ENCODE measurements at regions not wholly inside any gene's neighbourhood (a gene's known extent, or its start where the extent isn't known, plus 50 kb on each side); places are given as distances from the start of the nearest gene placed in this dataset.
A peak's percentile ranks its signal among the peaks of the same experiment; 100 is the strongest.

- intact Hi-C loops (cut with DNase I): no loop called here
- DNase-seq (ENCODE audit: low spot score) (no peak), ATAC-seq (no peak)
These were observed 90.5 kb upstream of the JAK1 start for GRCh38 chr1:65056866-65057265.

DNA sequence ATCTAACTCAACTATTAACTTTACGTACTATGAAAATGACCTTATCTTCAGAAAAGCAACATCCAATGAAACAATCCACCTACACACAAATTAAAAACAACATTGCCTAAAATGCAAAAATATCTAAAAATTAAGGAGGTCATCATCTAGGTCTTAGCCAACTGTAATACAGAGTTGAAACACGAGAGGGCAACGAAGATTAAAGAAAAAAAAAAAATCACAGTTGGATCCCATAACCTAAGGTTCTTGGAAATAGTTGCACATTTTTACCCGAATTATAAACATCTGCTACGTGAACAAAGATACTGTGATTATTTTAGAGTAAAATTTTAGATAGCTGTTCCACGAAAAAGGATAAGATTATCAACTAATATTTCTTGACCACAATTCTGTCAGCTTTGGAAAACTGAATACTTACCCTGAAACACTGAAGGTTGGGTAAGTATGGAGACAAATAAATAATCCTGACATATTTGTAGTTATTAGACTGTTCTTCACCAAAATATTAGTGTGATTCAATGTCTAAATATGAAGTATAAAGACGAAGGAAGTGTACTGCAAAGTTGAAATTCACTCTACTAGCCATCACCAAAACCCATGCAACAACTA, 88.0 kb upstream of the AK4 start:
- ATAC-seq (peak; percentile 61), DNase-seq (ENCODE audit: low spot score) (no peak)
- intact Hi-C loops (cut with DNase I): loop anchor here (10.0 kb wide), 1 partner anchor 95 kb away; the partner anchor contains the start of gene JAK1

DNA sequence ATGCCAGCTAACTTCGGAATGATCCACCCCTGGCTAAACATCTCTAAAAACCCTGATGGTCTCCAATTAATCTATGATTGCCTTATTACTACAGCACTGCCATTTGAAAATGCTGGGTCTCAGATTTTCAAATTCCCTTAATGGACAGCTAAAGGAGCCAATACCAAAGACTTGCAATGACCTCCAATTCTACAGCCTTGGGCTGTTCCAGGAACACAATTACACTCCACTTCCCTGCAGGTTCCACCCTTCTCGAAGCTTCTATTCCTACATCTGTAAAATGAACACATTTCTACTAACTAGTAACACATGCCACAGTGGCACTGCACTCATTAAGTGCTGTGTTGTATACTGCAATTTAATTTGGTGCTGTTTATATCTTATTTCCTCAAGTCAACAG, 85.7 kb upstream of the AK4 start:
- DNase-seq (ENCODE audit: low spot score): no peak
- intact Hi-C loops (cut with DNase I): loop anchor here (10.0 kb wide), 1 partner anchor 98 kb away; the partner anchor contains the start of gene JAK1
- ATAC-seq: no peak

- intact Hi-C loops (cut with DNase I): loop anchor here (10.0 kb wide), 1 partner anchor 98 kb away; the partner anchor contains the start of gene JAK1
- DNase-seq (ENCODE audit: low spot score): no peak
- no peak for ATAC-seq
These were observed 85.0 kb upstream of the AK4 start for GRCh38 chr1:65063025-65063424.

GRCh38 chr1:65064981-65065380, 83.0 kb upstream of the AK4 start:
- DNase-seq (ENCODE audit: low spot score) (no peak), ATAC-seq (no peak)
- intact Hi-C loops (cut with DNase I): loop anchor here (5.0 to 10.0 kb wide), 2 partner anchors 100 to 142 kb away; partner anchors contain the start of gene JAK1

GRCh38 chr1:65065524-65066418, 82.2 kb upstream of the AK4 start:
- intact Hi-C loops (cut with DNase I): loop anchor here (5.0 to 10.0 kb wide), 2 partner anchors 101 to 142 kb away; partner anchors contain the start of gene JAK1
- peak; percentile 14 for ATAC-seq
- peak; percentile 74 for DNase-seq (ENCODE audit: low spot score)

GRCh38 chr1:65066419-65066765, 81.6 kb upstream of the AK4 start:
- no peak for DNase-seq (ENCODE audit: low spot score)
- ATAC-seq: no peak
- intact Hi-C loops (cut with DNase I): loop anchor here (5.0 to 10.0 kb wide), 2 partner anchors 102 to 141 kb away; partner anchors contain the start of gene JAK1

DNA sequence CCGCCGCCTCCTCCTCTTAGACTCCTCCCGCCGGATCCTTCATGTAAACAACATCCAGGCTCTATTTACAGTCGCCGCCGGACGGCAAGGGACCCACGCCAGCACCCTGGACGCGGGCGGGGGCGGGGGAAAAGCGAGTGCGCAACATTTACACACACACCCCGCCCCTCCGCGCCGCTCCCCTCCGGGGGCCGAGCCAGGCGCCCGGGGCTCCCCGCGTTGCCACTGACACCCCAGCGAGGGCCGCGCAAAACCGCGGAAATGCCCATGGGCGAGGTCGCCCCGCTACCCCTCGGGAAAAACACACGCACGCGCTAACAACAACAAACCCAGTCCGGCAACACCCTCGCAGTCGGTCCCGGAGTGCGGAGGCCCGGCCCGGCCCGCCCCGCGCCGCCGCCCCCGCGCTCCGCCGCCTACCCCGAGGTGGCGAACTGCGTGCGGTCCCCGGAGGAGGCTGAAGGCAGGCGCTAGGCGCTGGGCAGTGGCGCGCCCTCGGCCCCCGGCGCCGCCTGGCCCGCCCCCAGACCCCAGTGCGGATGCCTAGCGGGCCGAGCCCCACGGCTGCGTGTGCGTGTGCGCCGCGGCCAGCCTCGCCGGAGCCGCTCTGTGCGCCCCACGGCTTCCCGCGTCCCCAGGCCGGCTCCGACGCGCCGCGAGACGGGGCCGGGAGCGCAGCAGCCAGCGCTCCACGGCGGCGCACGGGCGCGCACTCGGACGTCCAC, 81.1 kb upstream of the AK4 start:
- ATAC-seq (peak; percentile 93), DNase-seq (ENCODE audit: low spot score) (peak; percentile 96)
- intact Hi-C loops (cut with DNase I): loop anchor here (5.0 to 10.0 kb wide), 2 partner anchors 102 to 140 kb away; partner anchors contain the start of gene JAK1

DNA sequence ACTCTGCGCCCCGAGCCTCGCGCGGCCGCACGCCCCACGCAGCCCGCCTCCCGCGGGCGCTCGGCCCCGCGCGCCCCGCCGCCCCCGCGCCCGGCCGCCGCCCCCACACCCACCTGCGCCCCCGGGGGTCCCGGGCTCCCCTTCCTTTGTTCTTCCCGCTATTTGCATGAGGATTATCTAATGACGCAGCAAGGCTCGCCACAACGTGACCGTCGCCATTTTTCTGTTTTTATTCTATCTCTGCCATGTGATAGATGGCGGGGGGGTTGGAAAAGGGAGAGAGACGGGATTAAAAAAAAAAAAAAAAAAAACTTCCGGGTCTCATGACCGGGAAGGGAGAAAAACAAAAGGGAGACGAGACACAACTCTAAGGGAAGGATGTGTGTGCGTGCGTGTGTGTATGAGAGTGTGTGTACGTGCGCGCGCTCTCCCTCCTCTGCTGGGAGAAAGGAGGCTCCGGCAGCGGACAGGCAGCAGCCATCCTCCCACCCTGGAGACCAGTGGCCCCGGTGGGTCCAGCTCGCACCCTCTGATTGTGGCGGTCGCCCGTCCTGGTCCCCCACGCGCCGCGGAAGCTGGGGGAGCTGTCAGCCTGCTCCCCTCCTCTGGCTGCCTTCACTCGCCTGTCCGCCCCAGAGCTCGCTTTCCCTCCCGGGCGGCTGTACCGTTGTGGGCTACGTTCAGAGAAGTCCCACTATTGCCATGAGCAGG, 80.4 kb upstream of the AK4 start:
- peak; percentile 68 for ATAC-seq
- intact Hi-C loops (cut with DNase I): loop anchor here (5.0 to 10.0 kb wide), 2 partner anchors 103 to 140 kb away; partner anchors contain the start of gene JAK1
- DNase-seq (ENCODE audit: low spot score): peak; percentile 84

DNA sequence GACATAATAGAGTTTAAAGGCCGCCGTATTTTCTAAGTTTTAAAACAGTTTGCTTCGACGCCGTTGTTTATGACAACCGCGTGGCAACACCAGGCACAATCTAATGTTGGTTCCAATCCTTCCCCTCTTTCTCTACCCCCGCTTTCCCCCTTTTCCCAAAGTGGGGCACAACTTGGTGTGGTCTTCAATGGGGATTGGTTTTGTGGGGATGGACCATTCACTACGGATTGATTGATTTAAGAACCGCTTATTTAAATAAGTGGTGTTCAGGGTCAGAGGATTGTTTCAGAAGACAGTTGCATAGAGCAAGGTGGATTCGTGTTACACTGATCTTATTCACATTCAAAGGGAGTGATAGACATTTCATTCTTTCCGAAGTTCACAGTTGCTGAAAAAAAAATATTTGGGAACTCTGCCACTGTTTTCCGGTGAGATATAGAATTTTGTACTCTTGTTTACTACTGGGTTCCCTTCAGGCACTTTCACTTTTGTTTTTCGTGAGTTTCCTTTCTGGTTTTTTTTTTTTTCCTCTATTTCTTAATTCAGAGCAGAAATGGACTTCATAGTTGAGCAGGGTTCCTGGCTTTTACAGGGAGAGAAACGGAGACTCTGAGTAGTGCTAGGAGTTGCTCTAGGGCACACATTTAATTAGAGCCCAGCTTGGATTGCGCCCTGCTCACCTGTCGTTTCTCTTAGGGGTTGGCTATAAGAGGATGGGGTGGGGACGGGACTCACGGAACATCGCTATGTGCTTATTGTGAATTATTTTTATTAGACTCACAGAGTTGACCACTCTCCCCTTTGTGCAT, 79.6 kb upstream of the AK4 start:
- DNase-seq (ENCODE audit: low spot score): no peak
- intact Hi-C loops (cut with DNase I): loop anchor here (5.0 to 10.0 kb wide), 2 partner anchors 104 to 139 kb away; partner anchors contain the start of gene JAK1
- ATAC-seq: peak; percentile 5

DNA sequence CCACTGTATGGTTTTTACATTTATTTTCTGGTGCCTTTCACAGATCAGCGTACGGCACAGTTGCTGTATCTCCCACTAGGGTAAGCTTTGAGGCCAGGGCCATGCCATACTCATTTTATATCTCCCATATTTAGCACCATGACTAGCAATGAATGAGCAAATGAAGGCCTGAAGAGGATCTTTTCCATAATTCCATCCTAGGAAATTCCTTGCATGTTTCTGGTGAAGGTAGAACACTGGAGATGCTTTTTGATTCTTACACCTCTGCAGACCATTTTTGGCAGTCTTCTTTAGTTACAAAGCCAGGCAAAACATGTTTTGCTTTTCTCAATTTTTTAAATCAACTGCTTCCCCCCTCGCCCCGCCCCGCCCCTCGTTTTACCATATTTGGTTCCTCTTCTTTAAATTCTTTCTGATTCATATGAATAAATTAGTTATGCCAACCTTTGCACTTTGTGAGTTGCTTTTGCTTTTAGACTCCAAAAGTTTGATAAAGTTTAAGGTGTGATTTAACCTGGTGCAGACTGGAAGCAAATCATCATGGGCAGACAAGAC, 78.9 kb upstream of the AK4 start:
- DNase-seq (ENCODE audit: low spot score) (no peak), ATAC-seq (no peak)
- intact Hi-C loops (cut with DNase I): loop anchor here (5.0 to 10.0 kb wide), 2 partner anchors 104 to 138 kb away; partner anchors contain the start of gene JAK1

GRCh38 chr1:65072845-65073244, 75.2 kb upstream of the AK4 start:
- intact Hi-C loops (cut with DNase I): no loop called here
- no peak for DNase-seq (ENCODE audit: low spot score)
- no peak for ATAC-seq

DNA sequence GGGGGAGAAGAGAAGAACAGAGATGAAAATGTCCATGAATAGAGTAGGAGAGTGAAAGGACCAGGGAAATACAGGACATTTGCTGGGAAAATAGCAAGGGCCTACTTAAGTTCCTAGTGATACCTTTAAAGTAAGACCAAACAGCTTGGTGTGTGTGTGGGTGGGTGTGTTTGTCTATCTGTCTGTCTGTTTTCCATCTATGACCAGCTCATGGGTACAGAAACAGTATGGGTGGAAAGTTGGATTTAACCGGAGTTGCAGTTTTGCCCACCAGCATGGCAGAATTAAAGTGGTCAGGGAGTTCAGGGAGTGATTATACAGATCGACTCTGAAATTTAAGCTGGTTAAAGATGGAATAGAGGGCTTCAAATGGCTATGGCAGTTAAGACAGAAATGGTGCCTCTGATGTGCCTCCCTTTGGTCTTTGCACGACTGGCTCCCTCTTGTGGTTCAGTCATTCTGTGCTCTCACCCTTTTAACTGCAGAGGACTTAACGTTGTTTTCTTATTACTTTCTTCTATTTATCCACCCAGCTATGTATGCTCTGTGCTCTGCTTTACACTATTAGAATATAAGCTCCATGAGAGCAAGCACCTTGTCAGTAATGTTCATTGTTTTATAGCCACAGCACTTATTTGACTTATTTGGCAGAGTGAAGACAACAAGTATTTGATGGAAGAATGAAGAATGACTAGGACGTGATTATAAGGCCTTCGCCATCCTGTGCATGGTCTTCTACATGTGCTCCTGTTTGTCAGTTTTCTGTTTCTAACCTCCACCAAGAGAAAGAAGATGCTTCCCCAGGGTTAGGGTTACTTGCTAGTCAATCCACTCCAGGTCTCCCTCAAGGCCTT, 72.7 kb upstream of the AK4 start:
- ATAC-seq (peak; percentile 89), DNase-seq (ENCODE audit: low spot score) (no peak)
- intact Hi-C loops (cut with DNase I): no loop called here

GRCh38 chr1:65077369-65077768, 70.6 kb upstream of the AK4 start:
- ATAC-seq (no peak), DNase-seq (ENCODE audit: low spot score) (no peak)
- intact Hi-C loops (cut with DNase I): no loop called here

GRCh38 chr1:65079941-65080340, 68.1 kb upstream of the AK4 start:
- intact Hi-C loops (cut with DNase I): no loop called here
- DNase-seq (ENCODE audit: low spot score): no peak
- ATAC-seq: no peak

DNA sequence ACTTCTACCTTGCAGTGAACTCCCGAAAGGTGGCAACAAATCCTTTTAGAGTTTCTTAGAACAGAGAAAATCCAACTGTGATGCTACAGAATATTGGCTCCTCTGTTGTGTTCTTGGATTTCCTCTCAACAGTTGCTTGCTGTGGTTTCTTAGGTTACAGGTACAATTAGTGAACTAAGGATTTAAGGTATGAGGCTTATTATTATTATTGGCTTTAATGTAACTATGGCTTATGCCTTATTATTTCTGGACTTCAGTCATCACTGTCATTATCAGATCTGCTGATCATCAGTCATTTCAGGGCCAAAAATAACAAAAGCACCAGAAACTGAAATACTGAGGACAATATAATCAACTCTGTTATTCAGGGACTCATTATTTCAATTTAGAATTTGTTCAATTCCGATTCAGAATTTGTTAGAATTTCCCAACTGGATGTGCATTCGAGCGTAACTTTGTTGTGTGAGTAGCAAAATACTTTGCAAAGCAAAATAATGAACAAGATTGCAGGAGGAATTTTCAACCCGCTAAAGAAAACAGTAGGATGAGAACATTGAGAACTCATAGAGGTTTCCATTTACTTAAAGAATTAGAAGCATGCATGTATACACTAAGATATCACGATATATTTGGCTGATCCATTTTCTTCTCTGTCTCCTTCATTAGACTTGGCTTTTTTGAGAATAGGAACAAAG, 65.5 kb upstream of the AK4 start:
- ATAC-seq (no peak), DNase-seq (ENCODE audit: low spot score) (no peak)
- intact Hi-C loops (cut with DNase I): no loop called here

All from sciatic nerve (tissue), 2 donors.